ENCODE measurements at regions not wholly inside any gene's neighbourhood (a gene's known extent, or its start where the extent isn't known, plus 50 kb on each side); places are given as distances from the start of the nearest gene placed in this dataset.

GRCh38 chr10:63744060-63744941, 223.1 kb downstream of the REEP3 start:
- no peak for DNase-seq (ENCODE audit: low spot score)

- DNase-seq (ENCODE audit: low spot score) = no peak
These were observed 228.7 kb downstream of the REEP3 start for GRCh38 chr10:63749915-63750314.

- no peak for DNase-seq (ENCODE audit: low spot score)
These were observed 230.6 kb downstream of the REEP3 start for GRCh38 chr10:63751836-63752235.

- DNase-seq (ENCODE audit: low spot score) = no peak
These were observed 231.1 kb downstream of the REEP3 start for GRCh38 chr10:63752318-63752717.

GRCh38 chr10:63753808-63754207, 232.6 kb downstream of the REEP3 start:
- DNase-seq (ENCODE audit: low spot score) = no peak

- no peak for DNase-seq (ENCODE audit: low spot score)
These were observed 234.2 kb downstream of the REEP3 start for GRCh38 chr10:63755441-63755840.

GRCh38 chr10:63757067-63757466, 235.9 kb downstream of the REEP3 start:
- no peak for DNase-seq (ENCODE audit: low spot score)

- no peak for DNase-seq (ENCODE audit: low spot score)
These were observed 236.9 kb downstream of the REEP3 start for GRCh38 chr10:63758080-63758479.

GRCh38 chr10:63759335-63759734, 238.1 kb downstream of the REEP3 start:
- DNase-seq (ENCODE audit: low spot score) = no peak

GRCh38 chr10:63760034-63760707, 239.0 kb downstream of the REEP3 start:
- DNase-seq (ENCODE audit: low spot score) = no peak

- DNase-seq (ENCODE audit: low spot score) = no peak
These were observed 239.5 kb downstream of the REEP3 start for GRCh38 chr10:63760708-63761047.

- DNase-seq (ENCODE audit: low spot score) = no peak
These were observed 240.0 kb downstream of the REEP3 start for GRCh38 chr10:63761243-63761642.

GRCh38 chr10:63763744-63764143, 242.5 kb downstream of the REEP3 start:
- no peak for DNase-seq (ENCODE audit: low spot score)

GRCh38 chr10:63765126-63765525, 243.9 kb downstream of the REEP3 start:
- DNase-seq (ENCODE audit: low spot score) = no peak

GRCh38 chr10:63766745-63767137, 245.5 kb downstream of the REEP3 start:
- no peak for DNase-seq (ENCODE audit: low spot score)

- no peak for DNase-seq (ENCODE audit: low spot score)
These were observed 246.1 kb downstream of the REEP3 start for GRCh38 chr10:63767138-63767801.

GRCh38 chr10:63769367-63769766, 248.2 kb downstream of the REEP3 start:
- no peak for DNase-seq (ENCODE audit: low spot score)

GRCh38 chr10:63770523-63770922, 249.3 kb downstream of the REEP3 start:
- no peak for DNase-seq (ENCODE audit: low spot score)

GRCh38 chr10:63772491-63772890, 251.3 kb downstream of the REEP3 start:
- DNase-seq (ENCODE audit: low spot score) = no peak

GRCh38 chr10:63773106-63773505, 251.9 kb downstream of the REEP3 start:
- DNase-seq (ENCODE audit: low spot score) = no peak

- no peak for DNase-seq (ENCODE audit: low spot score)
These were observed 252.8 kb downstream of the REEP3 start for GRCh38 chr10:63773962-63774361.

- no peak for DNase-seq (ENCODE audit: low spot score)
These were observed 258.9 kb downstream of the REEP3 start for GRCh38 chr10:63780101-63780500.

- DNase-seq (ENCODE audit: low spot score) = no peak
These were observed 260.0 kb downstream of the REEP3 start for GRCh38 chr10:63781226-63781625.
